ENCODE measurements at regions not wholly inside any gene's neighbourhood (a gene's known extent, or its start where the extent isn't known, plus 50 kb on each side); places are given as distances from the start of the nearest gene placed in this dataset.

DNA sequence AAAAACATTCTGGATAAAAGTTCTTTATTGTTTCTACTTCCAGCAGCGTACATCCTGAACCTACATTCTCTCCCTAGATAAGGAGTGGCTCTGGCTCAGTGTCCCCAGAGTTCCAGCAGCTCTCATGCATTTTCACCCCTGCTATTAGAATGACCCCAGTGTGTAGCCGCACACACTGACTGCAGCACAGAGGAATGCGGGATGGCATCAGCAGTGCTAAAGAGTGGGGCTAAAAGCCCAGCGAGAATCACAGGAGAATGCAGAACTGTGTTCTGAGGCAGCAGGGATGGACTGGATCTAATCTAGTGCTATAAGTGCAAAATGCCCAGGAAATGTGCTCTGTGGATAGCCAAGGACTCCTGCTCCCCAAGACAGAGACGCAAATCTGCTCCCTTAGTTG lies 66.4 kb upstream of the TJP1 start:
- no peak for DNase-seq (ENCODE audit: extremely low read depth in 1 of 11, low read depth in 9 of 11, low spot score in 4 of 11)

DNA sequence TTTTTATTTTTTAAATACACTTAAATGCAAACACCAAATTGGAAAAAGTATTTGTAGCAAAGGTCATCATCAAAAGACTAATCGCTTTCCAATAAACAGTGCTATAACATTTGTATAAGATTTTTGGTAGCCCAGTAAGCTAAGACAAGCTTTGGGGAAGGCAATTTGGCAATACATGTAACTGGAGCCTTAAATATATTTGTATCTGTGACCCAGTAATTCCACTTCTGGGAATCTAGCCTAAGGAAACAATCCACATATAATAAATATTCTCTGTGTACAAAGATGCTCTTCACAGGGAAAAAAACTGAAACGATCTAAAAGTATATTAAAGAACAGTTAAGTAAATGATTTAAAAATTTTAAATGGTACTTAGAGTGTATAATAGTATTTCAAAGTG lies 65.5 kb upstream of the TJP1 start:
- no peak for DNase-seq (ENCODE audit: extremely low read depth in 1 of 11, low read depth in 9 of 11, low spot score in 4 of 11)

DNA sequence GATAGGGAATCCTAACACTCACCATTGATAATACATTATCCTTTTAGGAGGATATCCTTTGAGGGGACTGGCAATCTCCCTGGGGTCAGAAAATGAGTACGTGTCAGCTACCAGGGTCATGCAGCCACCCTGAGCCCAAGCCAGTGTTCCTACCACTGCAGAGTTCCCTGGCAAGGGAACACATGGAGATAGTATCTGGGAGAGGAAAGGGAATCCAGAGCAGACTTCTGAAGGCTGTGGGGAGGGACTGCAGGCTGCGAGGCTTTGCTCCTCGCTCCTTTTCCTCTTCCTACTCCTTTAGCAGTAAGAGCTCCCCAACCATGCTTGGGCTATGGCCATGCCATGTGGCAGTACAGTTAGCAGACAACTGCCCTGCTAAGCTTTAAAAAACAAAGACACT lies 62.9 kb upstream of the TJP1 start:
- no peak for DNase-seq (ENCODE audit: extremely low read depth in 1 of 11, low read depth in 9 of 11, low spot score in 4 of 11)

DNA sequence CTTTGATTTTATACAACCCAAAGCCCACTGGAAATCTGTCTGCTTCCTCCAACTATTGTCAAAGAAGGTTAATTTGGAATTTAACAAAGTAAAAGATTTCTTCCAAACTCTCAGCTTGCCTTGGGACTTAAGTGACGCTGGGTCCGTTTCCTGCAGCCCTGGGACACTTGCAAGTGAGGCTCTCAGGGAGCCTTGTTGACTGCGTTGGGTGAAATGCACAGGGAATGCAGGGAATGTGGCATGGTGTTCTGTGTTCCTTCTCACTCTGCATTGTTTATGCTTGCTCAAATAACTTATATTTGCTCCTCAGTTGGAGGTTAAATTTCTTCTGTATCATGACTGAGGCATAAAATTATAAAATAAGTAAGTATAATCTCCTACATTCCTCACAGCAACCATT lies 60.9 kb upstream of the TJP1 start:
- DNase-seq (ENCODE audit: extremely low read depth in 1 of 11, low read depth in 9 of 11, low spot score in 4 of 11), result no peak

DNA sequence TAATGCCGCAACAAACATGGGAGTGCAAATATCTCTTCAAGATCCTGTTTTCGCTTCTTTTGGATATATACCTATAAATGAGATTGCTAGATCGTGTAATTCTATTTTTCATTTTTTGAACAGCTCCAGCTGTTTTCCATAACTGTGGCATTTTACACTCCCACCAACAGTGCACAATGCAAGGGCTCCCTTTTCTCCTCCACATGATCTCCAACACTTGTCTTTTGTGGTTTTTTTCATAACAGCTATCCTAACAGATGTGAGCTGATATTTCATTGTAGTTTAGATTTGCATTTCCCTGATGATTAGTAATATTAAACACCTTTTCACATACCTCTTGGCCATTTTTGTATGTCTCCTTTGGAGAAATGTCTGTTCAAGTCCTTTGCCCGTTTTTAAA lies 58.6 kb upstream of the TJP1 start:
- no peak for DNase-seq (ENCODE audit: extremely low read depth in 1 of 11, low read depth in 9 of 11, low spot score in 4 of 11)

DNA sequence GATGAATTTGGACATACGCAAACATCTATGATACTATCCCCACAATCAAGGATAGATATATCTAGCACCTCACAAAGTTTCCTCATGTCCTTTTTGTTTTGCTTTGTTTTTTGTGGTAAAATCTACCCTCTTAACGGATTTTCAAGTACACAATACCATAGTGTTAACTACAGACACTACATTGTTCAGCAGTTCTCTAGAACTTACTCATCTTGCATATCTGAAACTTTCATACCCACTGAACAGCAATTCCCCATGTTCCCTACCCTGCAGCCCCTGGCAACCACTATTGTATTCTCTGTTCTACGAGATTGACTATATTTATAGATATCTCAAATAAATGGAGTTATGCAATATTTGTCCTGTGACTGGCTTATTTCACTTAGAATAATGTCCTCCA lies 58.1 kb upstream of the TJP1 start:
- DNase-seq (ENCODE audit: extremely low read depth in 1 of 11, low read depth in 9 of 11, low spot score in 4 of 11), result no peak

DNA sequence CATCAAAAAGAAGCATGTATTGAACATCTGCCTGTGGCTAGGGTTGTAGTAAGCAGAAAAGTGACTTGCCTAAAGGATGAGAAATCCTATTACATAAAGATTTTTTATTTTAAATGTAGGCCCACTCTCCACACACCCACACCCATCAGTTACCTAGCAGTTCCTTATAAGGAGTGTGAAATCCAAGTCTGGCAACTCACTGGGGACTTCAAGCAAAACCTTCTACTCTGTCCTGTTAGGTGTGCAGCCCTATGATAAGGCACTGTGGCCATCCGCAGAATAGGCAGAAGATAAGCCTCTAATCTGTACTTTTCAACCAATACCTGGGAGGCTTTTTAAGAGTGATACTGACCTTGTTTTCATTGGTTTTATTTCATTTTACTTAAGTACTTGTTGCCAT lies 52.7 kb upstream of the TJP1 start:
- DNase-seq (ENCODE audit: extremely low read depth in 1 of 11, low read depth in 9 of 11, low spot score in 4 of 11), result no peak

DNA sequence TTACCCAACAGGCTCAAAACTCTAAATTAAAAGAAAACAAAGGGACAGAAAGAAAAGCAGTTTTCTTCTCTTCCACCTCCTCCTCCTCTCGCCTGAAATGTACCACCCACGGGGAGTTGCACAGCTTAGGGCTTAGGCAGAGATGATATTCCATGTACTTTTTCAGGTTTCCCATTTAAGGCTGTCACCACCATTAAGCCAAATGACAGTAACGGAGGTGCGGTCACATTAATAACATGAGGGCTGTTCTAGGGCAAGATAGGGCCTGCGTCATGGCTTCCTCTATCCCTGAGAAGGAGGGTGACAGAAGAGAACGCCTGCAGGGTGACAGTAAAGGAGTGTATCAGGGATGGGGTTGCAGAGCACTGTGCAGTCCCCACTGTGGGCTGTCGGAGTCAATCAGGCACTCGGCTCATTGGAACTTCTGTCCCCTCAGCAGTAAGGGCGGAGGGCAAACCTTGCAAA lies 51.7 kb upstream of the TJP1 start:
- no peak for DNase-seq (ENCODE audit: extremely low read depth in 1 of 11, low read depth in 9 of 11, low spot score in 4 of 11)

DNA sequence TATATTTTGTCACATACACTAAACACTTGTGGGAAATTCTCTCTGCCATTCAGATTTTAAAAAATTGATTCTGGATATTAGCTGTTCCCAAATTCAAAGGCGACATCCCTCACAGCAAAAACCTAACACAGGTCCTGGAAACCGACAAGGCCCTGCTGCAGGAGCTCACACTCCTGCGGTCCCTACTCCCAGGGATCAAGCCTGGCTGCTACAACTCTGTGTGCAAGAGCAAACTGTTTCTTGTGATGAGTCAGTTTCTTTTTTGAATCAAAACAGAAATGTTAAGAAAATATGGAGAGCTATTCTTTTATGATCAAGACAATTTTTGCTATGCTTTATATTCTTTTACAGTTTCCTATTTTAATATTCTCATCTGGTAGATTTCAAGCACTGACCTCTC lies 51.0 kb upstream of the TJP1 start:
- no peak for DNase-seq (ENCODE audit: extremely low read depth in 1 of 11, low read depth in 9 of 11, low spot score in 4 of 11)

DNA sequence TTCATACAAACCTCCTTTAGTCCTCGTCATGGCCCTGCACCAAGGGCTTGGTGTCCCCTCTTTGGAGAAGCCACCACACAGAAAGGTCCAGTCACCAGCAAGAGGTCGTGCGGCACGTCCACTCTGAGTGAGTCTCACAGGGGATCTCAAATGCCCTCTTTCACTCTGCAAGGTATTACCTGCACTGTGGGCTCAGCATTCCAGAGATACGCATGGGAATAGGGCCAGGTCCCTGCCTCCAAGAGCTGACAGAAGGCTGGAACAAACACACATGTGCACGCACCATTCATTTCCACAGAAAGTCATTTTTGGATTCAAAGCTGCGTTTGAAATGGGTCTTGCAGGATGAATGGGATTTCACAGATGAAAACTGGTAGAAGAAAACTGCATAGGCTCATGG lies 50.4 kb upstream of the TJP1 start:
- DNase-seq (ENCODE audit: extremely low read depth in 1 of 11, low read depth in 9 of 11, low spot score in 4 of 11), result no peak
